Esophagus mucosa (tissue), 1 donor: ENCODE measurements at regions not wholly inside any gene's neighbourhood (a gene's known extent, or its start where the extent isn't known, plus 50 kb on each side); places are given as distances from the start of the nearest gene placed in this dataset.

Source experiments
- ATAC-seq: fragments of 200-7000 bp; cut with Tn5 transposase; one replicate; pipeline ENCODE4 v1.9.1; 2020
- donor health status: DM: yes; HTN: yes; CAD: no.

DNA sequence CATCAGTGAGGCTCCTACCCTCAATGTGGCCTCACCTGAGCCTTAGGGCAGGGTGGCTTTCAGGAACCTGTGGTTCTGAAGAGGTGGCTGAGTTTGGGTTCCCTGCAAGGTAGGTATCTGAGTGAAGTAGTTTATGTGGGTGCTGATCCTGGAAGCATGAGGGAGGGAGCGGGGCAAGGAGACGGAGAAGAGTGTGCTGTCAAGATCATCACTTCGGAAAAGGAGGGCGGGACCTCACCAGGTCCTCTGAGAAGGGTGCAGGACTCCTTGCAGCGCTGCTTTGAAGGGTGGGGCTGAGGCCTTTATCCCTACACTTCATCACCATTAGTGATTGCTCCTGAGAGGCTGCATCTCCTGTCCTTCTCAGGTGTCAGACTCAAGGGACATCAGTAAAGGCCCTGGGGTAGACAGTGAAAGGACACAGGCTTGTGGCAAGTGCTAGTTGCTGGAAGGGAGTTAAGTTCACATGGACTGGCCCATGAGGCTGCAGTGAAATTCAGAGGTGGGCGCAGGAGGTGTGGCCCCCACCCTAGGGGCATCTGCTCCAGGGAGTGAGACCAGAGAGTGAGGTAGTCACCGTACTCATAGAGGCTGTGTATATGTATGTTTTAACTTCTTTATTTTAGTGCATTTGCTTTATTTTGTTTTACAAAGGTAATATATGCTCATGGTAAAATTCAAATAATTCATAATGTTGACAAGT is 57.3 kb upstream of the GALNT2 start:
- ATAC-seq = no peak

DNA sequence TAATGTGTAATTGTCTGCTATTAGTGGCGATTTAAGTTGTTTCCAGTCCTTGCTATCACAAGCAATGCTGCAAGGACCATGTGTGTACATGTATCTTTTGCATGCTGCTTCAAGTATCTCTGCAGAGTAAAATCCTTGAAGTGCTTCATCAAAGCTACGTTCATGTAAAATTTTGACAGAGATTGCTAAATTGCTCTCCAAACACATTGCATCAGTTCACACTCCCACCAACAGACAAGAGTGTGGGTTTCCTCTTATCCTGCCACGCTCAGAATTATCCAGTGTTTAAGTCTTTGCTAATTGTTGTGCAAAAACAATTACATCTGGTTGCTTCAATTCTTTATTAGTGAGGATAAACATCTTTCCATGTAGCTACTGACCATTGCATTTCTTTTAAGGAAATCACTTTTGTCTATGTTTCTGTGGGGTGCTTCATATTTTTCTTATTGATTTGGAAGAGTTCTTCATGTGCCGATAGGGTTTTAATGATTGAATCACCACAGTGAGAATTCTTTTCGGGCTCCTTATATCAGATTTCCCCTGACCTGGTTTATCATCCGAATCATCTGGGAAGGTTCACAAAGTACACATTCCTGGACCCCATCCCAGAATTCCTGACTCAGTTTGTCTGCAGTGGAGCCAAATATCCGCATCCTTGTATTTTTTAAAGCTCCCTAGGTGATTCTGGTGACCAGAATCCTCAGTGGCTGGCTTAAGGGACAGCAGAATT is 56.3 kb upstream of the GALNT2 start:
- ATAC-seq = no peak

DNA sequence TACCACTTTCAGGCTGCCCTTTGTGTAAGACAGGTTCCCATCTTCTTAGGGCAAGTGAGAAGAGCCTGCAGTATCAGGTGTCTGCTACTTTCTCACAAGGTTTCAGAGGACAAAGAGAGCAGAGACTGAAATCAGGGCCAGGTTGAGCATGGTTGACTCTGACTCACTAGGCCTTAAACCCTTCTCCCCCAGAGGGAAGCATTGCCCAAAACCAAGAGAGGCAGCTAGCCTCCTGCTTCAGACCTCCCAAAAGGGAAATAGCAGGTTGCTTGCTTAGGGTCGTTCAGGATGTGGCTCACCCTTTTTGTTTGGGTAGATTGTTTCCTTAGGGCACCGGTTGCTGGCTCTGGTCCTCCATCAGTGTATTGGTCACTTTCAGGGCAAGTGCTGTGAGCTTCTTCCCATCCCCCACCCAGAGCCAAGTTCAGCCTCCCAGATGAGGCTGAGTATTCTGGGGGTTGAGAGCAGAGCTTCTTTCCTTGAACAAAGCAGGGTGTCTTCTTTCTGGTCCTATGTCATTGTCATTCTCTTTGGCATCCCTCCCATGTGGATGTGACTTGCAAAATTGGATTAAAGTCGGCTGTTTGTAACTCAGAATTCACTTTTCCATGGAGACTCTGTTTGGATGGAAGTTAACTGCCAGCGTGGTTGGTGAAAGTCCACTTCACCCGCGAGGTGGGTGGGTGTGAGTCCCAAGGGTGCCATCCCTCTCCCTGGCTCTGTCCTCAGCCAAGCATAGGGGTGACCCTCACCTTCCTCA is 55.5 kb upstream of the GALNT2 start:
- no peak for ATAC-seq

DNA sequence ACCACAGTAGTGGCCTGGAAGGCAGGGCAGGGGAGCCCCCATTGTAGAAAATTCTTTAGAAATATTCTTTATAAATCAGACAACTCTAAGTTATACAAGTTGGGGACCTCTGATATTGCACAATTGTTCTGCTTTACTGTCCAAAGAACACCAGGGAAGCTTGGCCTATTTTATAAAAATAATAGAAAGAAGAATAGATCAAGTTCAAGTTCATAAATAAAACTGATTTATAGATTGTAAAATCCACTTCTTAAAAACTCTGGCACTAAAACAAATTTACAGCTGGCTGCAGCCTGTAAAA is 55.0 kb upstream of the GALNT2 start:
- no peak for ATAC-seq

DNA sequence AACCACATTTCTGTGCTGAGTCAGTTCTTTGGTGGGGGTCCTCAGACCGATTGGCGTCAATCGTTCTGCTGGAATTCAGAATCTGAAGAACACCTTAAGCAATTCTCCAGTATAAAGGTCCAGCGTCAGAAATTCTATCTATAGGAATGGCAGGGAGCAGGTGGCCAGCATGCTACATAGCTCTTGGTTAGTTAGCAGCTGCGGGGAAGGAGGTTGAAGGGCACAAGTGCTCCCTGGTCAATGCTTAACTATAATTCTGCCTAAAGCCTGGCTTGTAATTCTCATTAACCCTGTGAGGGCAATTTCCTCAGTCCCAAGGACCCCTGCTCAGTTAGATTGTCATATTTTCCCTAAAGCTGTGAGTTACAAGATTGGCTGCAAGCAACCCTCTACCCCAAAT is 54.3 kb upstream of the GALNT2 start:
- no peak for ATAC-seq

DNA sequence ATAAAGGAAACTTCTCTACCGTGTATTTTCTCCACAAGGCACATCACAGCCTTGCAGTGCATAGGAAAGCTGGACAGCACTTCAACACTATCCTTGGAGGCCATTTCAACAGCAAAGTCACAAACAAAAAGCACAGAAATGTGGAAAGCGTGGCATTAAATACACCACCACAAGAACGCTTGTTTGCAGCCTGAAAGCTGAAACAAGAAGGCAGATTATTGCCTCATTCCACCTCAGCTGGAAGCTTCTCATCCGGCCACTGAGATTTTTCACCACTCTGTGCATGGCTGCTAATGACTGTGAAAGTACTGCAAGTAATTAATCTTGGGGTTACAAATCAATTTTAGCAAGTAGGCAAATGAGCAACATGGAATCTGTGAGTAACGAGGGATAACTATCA is 50.9 kb upstream of the GALNT2 start:
- no peak for ATAC-seq
